Amniotic stem cell (primary cell): ENCODE measurements at regions not wholly inside any gene's neighbourhood (a gene's known extent, or its start where the extent isn't known, plus 50 kb on each side); places are given as distances from the start of the nearest gene placed in this dataset.

Source experiments
- DNase-seq: peaks from one replicate; lab custom pipeline; 2025; lab: John Stamatoyannopoulos, UW

DNA sequence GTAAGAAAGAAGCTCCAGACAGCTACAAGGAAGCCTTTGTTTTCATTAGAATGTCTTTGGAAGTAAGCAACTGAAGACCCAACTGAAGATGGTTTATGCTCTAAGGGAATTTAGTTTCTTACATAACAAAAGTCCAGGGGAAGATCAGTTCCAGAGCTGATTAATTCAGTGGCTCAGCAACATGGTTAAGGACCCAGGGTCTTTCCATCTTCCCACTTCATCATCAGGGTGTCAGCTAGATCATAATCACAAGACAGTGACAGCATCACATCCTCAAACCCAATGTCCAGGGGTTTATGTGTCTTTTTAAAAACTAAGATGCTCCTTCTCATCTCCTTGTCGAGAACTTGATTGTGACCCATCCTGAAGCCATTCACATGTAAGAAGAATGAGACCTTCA is 119.7 kb upstream of the PRDM1 start:
- DNase-seq = no peak

DNA sequence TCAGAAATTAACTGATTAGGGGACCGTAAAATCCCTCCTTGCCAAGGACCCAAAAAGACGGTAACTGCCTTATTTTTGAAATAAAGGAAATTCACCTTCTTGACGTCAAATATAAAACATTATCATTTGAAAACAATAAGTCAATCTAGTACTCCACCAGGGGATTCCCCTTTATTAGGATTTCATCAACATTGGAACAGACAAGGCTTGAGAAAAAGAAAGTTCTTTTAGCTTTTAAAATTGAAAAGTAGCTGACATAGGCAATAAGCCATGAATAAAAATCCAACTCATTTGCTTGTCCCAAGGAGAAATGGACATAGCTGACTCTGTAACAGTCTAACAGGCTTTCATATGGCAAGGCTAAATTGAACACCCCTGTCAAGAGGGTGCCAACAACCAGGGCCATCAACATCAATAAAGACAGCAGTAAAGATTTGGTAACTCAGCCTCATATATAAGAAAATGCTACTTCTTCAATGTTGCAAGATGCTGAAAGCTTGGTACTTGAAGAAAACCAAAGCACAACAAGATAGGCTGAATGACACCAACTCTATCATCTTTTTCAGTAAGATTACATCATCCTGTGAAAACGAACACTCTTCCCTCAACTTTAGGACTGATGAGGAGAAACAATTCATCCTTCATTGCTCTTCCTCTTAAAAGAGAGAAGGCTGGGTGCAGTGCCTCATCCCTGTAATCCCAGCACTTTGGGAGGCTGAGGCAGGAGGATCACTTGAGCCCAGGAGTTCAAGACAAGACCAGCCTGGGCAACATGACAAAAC is 121.0 kb upstream of the PRDM1 start:
- DNase-seq = no peak

DNA sequence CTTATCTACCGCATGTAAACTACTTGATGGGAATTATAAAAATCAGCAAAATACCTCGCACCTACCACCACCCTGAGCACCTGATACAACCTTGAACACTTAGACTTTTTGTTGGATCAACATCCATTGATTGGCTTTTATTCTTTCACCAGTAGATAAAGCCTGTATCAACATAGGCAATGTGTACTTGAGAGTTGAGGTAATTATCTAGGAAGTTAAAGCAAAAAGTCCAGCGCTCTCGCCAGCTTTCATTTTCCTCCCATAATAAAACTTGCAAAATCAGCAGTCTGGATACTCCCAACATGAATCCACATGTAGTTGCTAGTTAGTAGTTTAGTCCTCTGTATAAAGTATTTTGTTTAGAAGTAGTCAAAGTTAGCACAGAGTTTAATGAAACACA is 132.0 kb upstream of the PRDM1 start:
- no peak for DNase-seq

- DNase-seq = no peak
Measured at GRCh38 chr6:105952772-105953690, 133.1 kb upstream of the PRDM1 start.

DNA sequence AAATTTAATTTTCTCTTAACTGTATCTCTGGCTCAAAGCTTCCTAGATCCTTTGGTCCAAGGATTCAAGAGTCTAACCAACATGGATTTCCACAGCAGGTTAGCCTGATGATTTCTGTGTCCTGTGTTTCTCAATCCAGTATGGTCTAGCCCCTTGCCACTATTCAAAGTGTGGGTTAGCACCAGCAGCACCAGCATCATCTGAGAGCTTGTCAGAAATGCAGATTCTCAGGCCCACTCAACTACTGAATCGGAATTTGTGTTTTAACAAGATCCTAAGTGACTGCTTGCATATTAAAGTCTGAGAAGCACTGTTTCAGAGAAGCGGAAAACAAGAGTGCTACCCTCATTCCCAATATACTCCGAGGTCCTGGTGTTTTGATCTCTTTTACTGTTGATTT is 133.8 kb upstream of the PRDM1 start:
- DNase-seq = no peak

DNA sequence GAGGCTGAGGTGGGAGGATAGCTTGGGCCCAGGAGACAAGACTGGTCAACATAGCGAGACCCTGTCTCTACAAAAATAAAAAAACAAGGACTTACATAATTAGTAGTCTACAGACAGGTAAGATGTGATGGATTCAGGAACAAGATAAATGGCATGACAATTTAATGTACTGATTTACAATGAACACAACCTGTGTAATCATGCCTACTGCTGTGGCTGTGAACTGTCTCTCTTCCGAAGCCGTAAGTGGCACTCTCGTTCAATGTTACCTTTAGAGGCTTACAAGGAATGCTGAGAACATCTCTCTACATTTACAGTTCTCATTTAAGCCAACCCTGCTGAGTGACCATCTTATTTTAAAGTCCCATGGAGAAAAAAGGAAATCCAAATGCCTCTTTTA is 134.8 kb upstream of the PRDM1 start:
- DNase-seq = no peak

GRCh38 chr6:105949869-105950268 is 136.3 kb upstream of the PRDM1 start:
- no peak for DNase-seq

- DNase-seq = no peak
Measured at GRCh38 chr6:105943514-105943913, 142.6 kb upstream of the PRDM1 start.

GRCh38 chr6:105941621-105942412 is 144.3 kb upstream of the PRDM1 start:
- DNase-seq = no peak

DNA sequence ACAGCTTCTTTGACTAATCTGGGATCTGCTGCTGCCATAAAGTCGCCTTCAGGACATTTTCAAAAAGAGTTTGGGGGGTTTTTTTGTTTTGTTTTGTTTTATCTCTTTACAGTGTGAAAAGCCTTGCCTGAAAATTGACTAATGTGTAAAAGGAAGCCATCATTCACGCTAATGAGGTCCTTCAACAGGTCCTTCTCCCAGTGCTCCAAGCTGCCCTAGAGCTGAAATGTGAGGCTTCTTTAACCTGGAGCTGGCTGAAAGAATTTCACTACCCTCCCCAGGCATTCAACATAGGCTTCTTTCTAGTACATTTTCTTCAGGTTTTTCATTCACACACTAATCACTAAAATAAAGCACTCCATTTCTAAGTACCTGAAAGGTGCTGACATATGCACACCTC is 145.1 kb upstream of the PRDM1 start:
- no peak for DNase-seq

- no peak for DNase-seq
Measured at GRCh38 chr6:105936972-105937371, 149.2 kb upstream of the PRDM1 start.

DNA sequence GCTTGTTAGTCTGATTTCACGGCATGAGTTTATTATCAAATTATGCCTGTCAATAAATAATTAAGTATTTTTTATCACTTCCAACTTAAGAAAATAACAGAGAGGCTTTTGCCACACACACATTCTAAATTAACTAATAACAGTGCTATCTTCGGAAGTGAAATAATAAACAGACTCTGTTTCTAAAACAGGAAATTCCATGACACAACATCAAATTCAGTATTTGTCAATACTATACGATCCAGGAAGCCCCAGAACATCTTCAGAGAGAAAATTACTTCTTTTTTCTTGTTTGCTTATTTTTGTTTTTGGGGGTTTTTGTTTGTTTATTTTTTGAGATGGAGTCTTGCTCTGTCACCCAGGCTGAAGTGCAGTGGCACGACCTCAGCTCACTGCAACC is 150.7 kb upstream of the PRDM1 start:
- no peak for DNase-seq

GRCh38 chr6:105934708-105935107 is 151.4 kb upstream of the PRDM1 start:
- DNase-seq = no peak

- DNase-seq = no peak
Measured at GRCh38 chr6:105932440-105932839, 153.7 kb upstream of the PRDM1 start.

DNA sequence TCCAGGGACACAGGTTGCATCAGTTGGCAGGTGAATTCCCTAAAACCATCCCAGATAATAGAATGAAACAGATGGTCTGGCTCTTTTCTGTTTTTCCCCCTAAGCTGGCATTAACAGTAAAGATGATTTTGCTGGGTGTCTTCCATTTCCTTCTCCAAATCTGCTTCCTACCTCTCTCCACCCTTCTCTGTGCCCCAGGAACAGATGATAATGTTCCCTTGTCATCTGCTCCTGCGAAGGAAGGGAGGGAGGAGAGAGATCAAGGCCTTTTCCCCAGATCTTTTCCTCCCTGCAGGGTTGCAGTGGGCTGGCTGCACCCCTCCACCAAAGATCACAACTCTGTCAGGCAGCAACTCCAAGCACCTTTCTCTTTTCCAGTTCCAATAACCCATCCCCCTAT is 156.5 kb upstream of the PRDM1 start:
- DNase-seq = no peak

DNA sequence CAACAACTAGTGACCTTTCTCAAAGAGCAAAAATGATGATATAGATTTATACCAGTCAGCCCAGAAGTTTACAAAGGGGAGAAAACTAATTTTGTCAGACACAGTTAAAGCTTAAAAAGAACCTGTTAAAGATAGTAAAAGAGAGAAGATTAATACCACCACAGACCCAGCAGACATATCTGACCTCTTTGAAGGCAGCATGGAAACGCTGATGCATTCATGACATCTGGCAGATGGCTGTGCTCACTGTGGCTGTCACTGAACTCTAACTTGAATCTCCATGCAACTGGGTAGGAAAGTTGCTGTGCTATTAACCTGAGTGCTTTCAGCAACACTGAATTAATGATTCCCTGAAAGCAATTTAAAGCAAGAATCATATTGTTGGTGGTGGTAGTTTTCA is 159.8 kb upstream of the PRDM1 start:
- no peak for DNase-seq

DNA sequence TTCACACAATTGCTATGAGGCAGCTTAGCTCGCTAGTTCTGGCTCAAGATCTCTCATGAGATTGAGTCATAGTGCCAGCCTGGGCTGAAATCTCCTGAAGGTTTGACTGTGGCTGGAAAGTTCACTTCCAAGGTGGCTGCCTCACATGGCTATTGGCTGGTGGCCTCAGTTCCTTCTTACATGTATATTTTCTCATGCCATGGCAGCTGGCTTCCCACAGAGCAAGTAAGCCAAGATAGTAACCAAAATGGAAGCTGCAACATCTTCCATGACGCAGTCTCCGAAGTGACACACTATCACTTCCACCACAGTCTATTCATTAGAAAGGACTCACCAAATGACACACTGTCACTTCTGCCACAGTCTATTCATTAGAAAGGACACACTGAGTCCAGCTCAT is 160.4 kb upstream of the PRDM1 start:
- no peak for DNase-seq

DNA sequence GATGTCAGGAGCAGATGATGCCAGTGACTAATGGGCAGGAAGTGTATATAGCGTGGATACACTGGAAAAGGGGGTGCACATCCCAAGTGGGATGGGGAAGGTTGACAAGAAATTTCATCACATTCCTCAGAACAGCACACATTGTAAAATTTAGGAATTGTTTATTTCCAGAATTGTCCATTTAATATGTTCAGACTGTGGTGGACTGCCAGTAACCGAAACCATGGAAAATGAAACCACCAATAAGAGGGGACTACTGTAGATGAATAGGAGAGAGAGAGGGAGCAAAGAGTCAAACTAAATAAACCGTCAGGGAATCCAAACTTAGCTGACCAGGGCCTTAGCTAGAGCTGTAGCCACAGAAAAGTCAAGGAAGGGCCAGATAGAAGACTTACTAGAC is 164.4 kb upstream of the PRDM1 start:
- DNase-seq = no peak

DNA sequence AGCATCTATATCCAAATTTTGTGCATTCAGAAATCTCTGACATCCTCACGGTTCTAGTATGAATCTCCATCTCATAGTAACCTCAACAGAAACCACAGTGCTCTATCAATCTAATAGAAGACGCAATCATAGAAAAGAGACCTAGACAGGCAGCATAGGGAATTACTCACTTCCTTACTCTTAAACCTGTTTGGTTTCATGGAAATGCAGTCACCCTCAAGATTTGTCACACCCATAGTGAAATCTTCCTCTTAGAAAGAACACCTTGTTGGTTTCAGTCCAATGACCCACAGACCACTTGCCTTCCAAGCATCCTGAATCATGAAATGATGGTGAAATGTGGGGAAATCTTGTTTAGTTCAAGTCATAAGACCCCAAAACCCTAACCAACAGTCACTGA is 166.1 kb upstream of the PRDM1 start:
- no peak for DNase-seq

DNA sequence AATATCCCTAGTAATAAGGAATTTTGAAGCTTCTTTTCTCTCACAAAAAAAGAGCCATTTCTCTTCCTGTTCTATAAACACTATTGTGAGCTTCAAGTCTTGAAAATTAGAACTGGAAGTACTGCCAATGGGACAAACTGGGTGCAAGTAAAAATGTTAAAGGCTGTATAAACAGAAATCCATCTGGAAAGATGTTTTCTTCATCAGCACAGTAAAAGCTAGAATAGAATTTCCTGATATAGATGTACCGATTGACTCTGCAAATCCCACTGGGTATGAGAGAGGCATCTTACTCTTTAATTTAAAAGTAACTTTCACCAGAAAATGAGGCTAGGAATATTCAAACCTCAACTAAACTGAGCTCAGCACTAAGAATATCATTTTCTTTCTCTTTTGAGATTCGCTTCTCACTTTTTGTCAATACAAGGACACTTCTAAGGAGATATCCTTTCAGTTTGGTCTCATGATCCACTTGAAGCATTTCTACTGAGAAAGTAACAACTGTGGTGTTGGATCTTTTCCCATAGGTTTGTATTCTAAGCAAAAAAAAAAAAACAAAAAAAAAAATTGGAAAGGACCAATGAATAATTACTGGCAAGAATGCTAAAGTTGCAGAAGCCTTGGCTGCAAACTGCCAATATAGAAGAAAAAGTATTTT is 169.0 kb upstream of the PRDM1 start:
- no peak for DNase-seq

- DNase-seq = no peak
Measured at GRCh38 chr6:105911106-105911629, 175.0 kb upstream of the PRDM1 start.

GRCh38 chr6:105909106-105909505 is 177.0 kb upstream of the PRDM1 start:
- DNase-seq = no peak
